ENCODE measurements at regions not wholly inside any gene's neighbourhood (a gene's known extent, or its start where the extent isn't known, plus 50 kb on each side); places are given as distances from the start of the nearest gene placed in this dataset.
"Not testable (repeated sequence)": the region's sequence is repeated elsewhere in the genome, so short reads cannot be mapped to it uniquely, and the experiment has no call there.

DNA sequence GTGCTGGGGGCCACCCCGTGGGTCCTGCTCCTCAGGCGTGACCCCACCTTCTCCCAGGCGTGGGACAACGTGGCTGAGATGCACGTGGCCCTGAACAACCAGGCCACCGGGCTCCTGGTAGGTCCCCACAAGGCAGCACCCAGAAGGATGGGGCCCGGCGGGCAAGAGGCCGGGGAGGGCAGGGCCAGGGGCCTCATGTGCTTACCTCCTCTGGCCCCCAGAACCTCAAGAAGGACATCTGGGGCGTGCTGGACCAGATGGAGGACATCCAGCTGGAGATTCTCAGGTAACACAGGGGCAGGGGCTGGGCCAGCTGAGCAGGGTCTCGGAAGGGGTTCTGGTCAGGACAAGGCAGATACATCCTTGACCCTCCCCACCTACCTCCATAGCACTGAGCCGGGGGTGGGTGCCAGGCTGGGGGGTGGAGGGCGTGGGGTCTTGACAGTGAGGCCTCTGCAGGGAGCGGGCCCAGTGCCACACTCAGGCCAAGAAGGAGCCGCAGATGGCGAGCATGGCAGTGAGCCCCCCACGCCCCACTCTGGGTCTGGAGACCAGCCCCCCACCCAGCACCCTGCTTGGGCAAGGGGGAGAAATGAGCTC, 186.3 kb downstream of the IGLL1 start:
- no peak for DNase-seq (ENCODE audit: low read depth)
- Histone ChIP-seq H3K36me3 (ENCODE audit: control insufficient read depth, insufficient read depth, low read length) (no peaks in the 10 kb centered on the region), H3K4me3 (ENCODE audit: low read depth, low read length) (no peak overlapping the region), H3K27me3 (ENCODE audit: control insufficient read depth, insufficient read depth, low read length) (peaks cover 5% of the 10 kb centered on the region)
- TF ChIP-seq, protein P1, sequence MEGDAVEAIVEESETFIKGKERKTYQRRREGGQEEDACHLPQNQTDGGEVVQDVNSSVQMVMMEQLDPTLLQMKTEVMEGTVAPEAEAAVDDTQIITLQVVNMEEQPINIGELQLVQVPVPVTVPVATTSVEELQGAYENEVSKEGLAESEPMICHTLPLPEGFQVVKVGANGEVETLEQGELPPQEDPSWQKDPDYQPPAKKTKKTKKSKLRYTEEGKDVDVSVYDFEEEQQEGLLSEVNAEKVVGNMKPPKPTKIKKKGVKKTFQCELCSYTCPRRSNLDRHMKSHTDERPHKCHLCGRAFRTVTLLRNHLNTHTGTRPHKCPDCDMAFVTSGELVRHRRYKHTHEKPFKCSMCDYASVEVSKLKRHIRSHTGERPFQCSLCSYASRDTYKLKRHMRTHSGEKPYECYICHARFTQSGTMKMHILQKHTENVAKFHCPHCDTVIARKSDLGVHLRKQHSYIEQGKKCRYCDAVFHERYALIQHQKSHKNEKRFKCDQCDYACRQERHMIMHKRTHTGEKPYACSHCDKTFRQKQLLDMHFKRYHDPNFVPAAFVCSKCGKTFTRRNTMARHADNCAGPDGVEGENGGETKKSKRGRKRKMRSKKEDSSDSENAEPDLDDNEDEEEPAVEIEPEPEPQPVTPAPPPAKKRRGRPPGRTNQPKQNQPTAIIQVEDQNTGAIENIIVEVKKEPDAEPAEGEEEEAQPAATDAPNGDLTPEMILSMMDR (IDR thresholded peaks at IDR 0.05; ENCODE audit: insufficient read depth, low read length, poor library complexity, severe bottlenecking), result no peak

GRCh38 chr22:23393199-23393598, 186.9 kb downstream of the IGLL1 start:
- H3K27me3 ChIP-seq (ENCODE audit: control insufficient read depth, insufficient read depth, low read length); DNase-seq (ENCODE audit: low read depth); H3K4me3 ChIP-seq (ENCODE audit: low read depth, low read length); H3K36me3 ChIP-seq (ENCODE audit: control insufficient read depth, insufficient read depth, low read length): not testable (repeated sequence)

GRCh38 chr22:23392420-23393121, 187.5 kb downstream of the IGLL1 start:
- peaks cover 5% of the 10 kb centered on the region for H3K27me3 ChIP-seq (ENCODE audit: control insufficient read depth, insufficient read depth, low read length)
- TF ChIP-seq, protein P1 (IDR thresholded peaks at IDR 0.05; ENCODE audit: insufficient read depth, low read length, poor library complexity, severe bottlenecking), result no peak
- H3K4me3 ChIP-seq (ENCODE audit: low read depth, low read length), result no peak overlapping the region
- DNase-seq (ENCODE audit: low read depth), result no peak
- H3K36me3 ChIP-seq (ENCODE audit: control insufficient read depth, insufficient read depth, low read length), result no peaks in the 10 kb centered on the region

- no peak for DNase-seq (ENCODE audit: low read depth)
- TF ChIP-seq, protein P1 (IDR thresholded peaks at IDR 0.05; ENCODE audit: insufficient read depth, low read length, poor library complexity, severe bottlenecking), result no peak
- Histone ChIP-seq H3K4me3 (ENCODE audit: low read depth, low read length) (no peak overlapping the region), H3K27me3 (ENCODE audit: control insufficient read depth, insufficient read depth, low read length) (peaks cover 6% of the 10 kb centered on the region), H3K36me3 (ENCODE audit: control insufficient read depth, insufficient read depth, low read length) (no peaks in the 10 kb centered on the region)
These were observed 189.1 kb downstream of the IGLL1 start for GRCh38 chr22:23391022-23391421.

DNA sequence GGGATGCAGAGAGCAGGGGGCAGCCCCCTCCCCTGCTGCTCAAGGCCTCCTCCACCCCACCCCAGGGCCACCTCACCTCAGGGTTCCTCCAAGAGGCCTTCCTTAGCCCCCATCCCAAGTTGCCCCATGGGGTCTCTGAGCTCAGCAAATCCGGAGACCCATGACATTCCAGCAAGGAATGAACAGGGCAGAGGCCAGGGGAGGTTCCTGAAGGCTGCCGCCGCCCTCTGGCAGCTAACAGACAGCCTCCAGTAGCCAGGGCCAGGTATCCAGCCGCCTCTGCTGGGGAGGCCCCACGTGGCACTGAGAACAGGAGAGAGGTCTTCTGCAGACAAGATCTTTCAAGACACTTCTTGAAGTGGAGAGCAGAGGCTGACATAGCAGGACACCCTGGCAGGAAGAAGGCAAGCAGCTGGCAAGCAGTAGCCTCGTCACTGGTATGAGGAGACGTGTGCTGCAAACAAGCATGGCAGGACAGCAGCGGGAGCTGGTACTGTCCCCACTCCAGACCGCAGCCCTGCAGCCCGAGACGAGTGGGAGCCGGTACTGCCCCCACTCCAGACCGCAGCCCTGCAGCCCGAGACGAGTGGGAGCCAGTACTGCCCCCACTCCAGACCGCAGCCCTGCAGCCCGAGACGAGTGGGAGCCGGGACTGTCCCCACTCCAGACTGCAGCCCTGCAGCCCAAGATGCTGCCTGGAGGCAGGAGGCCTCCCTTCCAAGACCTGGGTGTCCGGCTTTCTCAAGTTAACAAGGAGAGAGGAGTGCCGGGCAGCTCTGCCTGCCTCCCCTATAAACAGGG, 190.6 kb downstream of the IGLL1 start:
- TF ChIP-seq, protein P1 (IDR thresholded peaks at IDR 0.05; ENCODE audit: insufficient read depth, low read length, poor library complexity, severe bottlenecking), result no peak
- H3K4me3 ChIP-seq (ENCODE audit: low read depth, low read length), result no peak overlapping the region
- no peak for DNase-seq (ENCODE audit: low read depth)
- peaks cover 7% of the 10 kb centered on the region for H3K27me3 ChIP-seq (ENCODE audit: control insufficient read depth, insufficient read depth, low read length)
- no peaks in the 10 kb centered on the region for H3K36me3 ChIP-seq (ENCODE audit: control insufficient read depth, insufficient read depth, low read length)

- Histone ChIP-seq H3K27me3 (ENCODE audit: control insufficient read depth, insufficient read depth, low read length) (peaks cover 14% of the 10 kb centered on the region), H3K4me3 (ENCODE audit: low read depth, low read length) (no peak overlapping the region), H3K36me3 (ENCODE audit: control insufficient read depth, insufficient read depth, low read length) (no peaks in the 10 kb centered on the region)
- TF ChIP-seq, protein P1 (IDR thresholded peaks at IDR 0.05; ENCODE audit: insufficient read depth, low read length, poor library complexity, severe bottlenecking), result no peak
- no peak for DNase-seq (ENCODE audit: low read depth)
These were observed 191.6 kb downstream of the IGLL1 start for GRCh38 chr22:23388517-23388890.

Measured in kidney epithelial cell (primary cell).